HEK293T (cell line): ENCODE measurements at regions not wholly inside any gene's neighbourhood (a gene's known extent, or its start where the extent isn't known, plus 50 kb on each side); places are given as distances from the start of the nearest gene placed in this dataset.

ENCODE experiments used
- CTCF ChIA-PET: fragments of 350-600 bp; formaldehyde crosslinking; extraction: SDS; loops from one replicate; lab custom pipeline; 2021; ENCODE audit warnings: antibody characterized with exemption, inconsistent platforms; lab: Yijun Ruan, JAX
- POLR2A ChIA-PET: fragments of 350-600 bp; formaldehyde crosslinking; extraction: SDS; loops from one replicate; lab custom pipeline; 2020; ENCODE audit warnings: antibody characterized with exemption, inconsistent platforms; lab: Yijun Ruan, JAX
- DNase-seq: peaks from one replicate; pipeline ENCODE4 v3.0.0; 2012; ENCODE audit warnings: mixed read lengths; ENCODE audit errors: extremely low spot score
- ARNT ChIP-seq: fragments of 450-650 bp; IDR thresholded peaks from 2 replicates; pipeline ENCODE4 v1.6.1; 2017; ENCODE audit warnings: mild to moderate bottlenecking
- BHLHE40 ChIP-seq: fragments of 450-650 bp; IDR thresholded peaks from 2 replicates; pipeline ENCODE4 v1.6.1; 2016; ENCODE audit warnings: mild to moderate bottlenecking, moderate library complexity, borderline replicate concordance
- CTBP1 ChIP-seq: fragments of 450-650 bp; IDR thresholded peaks from 2 replicates; pipeline ENCODE4 v1.6.1; 2016; ENCODE audit warnings: borderline replicate concordance
- ELF4 ChIP-seq: fragments of 450-650 bp; IDR thresholded peaks from 2 replicates; pipeline ENCODE4 v1.6.1; 2017; ENCODE audit warnings: antibody characterized with exemption
- FOXA1 ChIP-seq: fragments of 450-650 bp; IDR thresholded peaks from 2 replicates; pipeline ENCODE4 v1.6.1; 2016; ENCODE audit warnings: mild to moderate bottlenecking
- FOXK2 ChIP-seq: fragments of 450-650 bp; IDR thresholded peaks from 2 replicates; pipeline ENCODE4 v1.6.1; 2016; ENCODE audit warnings: mild to moderate bottlenecking
- FOXM1 ChIP-seq: fragments of 450-650 bp; IDR thresholded peaks from 2 replicates; pipeline ENCODE4 v1.6.1; 2017; ENCODE audit warnings: mild to moderate bottlenecking, borderline replicate concordance
- HDGF ChIP-seq: fragments of 450-650 bp; IDR thresholded peaks from 2 replicates; pipeline ENCODE4 v1.6.1; 2017; ENCODE audit warnings: antibody characterized with exemption, borderline replicate concordance
- L3MBTL2 ChIP-seq: fragments of 450-650 bp; conservative IDR thresholded peaks from 2 replicates; pipeline ENCODE4 v1.6.1; 2016; ENCODE audit warnings: mild to moderate bottlenecking
- LEF1 ChIP-seq: fragments of 450-650 bp; IDR thresholded peaks from 2 replicates; pipeline ENCODE4 v1.6.1; 2017; ENCODE audit warnings: mild to moderate bottlenecking, borderline replicate concordance
- NFRKB ChIP-seq: fragments of 450-650 bp; IDR thresholded peaks from 2 replicates; pipeline ENCODE4 v1.6.1; 2016; ENCODE audit warnings: mild to moderate bottlenecking, moderate library complexity
- PKNOX1 ChIP-seq: fragments of 450-650 bp; IDR thresholded peaks from 2 replicates; pipeline ENCODE4 v1.6.1; 2016
- SP1 ChIP-seq: fragments of 450-650 bp; IDR thresholded peaks from 2 replicates; pipeline ENCODE4 v1.6.1; 2017
- SUZ12 ChIP-seq: fragments of 450-650 bp; IDR thresholded peaks from 2 replicates; pipeline ENCODE4 v1.6.1; 2016; ENCODE audit warnings: mild to moderate bottlenecking
- TARDBP ChIP-seq: fragments of 450-650 bp; IDR thresholded peaks from 2 replicates; pipeline ENCODE4 v1.6.1; 2016
- ZNF384 ChIP-seq: fragments of 450-650 bp; IDR thresholded peaks from 2 replicates; pipeline ENCODE4 v1.6.1; 2016

- DNase-seq = no peak
- ChIA-PET POLR2A (no interaction called here), CTCF (interaction anchor here (1.3 kb wide), 1 partner anchor 133 kb away, joined by 3 read pairs; no protein-coding TSS in a partner anchor)
- TF ChIP-seq BHLHE40 = no peak
- no peak for TF ChIP-seq SP1
- no peak for TF ChIP-seq FOXK2
- no peak for TF ChIP-seq CTBP1
- TF ChIP-seq L3MBTL2 = no peak
- no peak for TF ChIP-seq NFRKB
- TF ChIP-seq PKNOX1 = no peak
- no peak for TF ChIP-seq FOXA1
- no peak for TF ChIP-seq ELF4
- no peak for TF ChIP-seq LEF1
- no peak for TF ChIP-seq HDGF
- TF ChIP-seq FOXM1 = no peak
Measured at GRCh38 chr10:128211064-128211504, 84.9 kb upstream of the MKI67 start.

- POLR2A ChIA-PET = no interaction called here
- DNase-seq = peak; percentile 96
- CTCF ChIA-PET = interaction anchor here (0.6 to 1.6 kb wide), 10 partner anchors 10 to 459 kb away, joined by 3 to 6 read pairs (median 3); no protein-coding TSS in a partner anchor
- no peak for TF ChIP-seq HDGF
- TF ChIP-seq FOXA1 = no peak
- TF ChIP-seq ELF4 = no peak
- TF ChIP-seq ZNF384 = no peak
- TF ChIP-seq FOXM1 = no peak
Measured at GRCh38 chr10:128211953-128212727, 85.9 kb upstream of the MKI67 start.

- DNase-seq = no peak
- TF ChIP-seq PKNOX1 = no peak
- no peak for TF ChIP-seq FOXK2
- TF ChIP-seq LEF1 = no peak
- TF ChIP-seq FOXM1 = no peak
- no peak for TF ChIP-seq CTBP1
- no peak for TF ChIP-seq SP1
- TF ChIP-seq ARNT = no peak
- TF ChIP-seq FOXA1 = no peak
- TF ChIP-seq ZNF384 = no peak
- TF ChIP-seq L3MBTL2 = no peak
- TF ChIP-seq BHLHE40 = no peak
- no peak for TF ChIP-seq HDGF
- TF ChIP-seq SUZ12 = no peak
- TF ChIP-seq TARDBP = no peak
- ChIA-PET POLR2A (no interaction called here), CTCF (interaction anchor here (0.7 to 1.6 kb wide), 3 partner anchors 23 to 35 kb away, joined by 3 to 6 read pairs (median 3); no protein-coding TSS in a partner anchor)
Measured at GRCh38 chr10:128213156-128213555, 86.9 kb upstream of the MKI67 start.

- TF ChIP-seq BHLHE40 = no peak
- no peak for TF ChIP-seq FOXM1
- no peak for TF ChIP-seq LEF1
- TF ChIP-seq FOXK2 = no peak
- no peak for TF ChIP-seq CTBP1
- no peak for TF ChIP-seq ZNF384
- TF ChIP-seq SUZ12 = no peak
- TF ChIP-seq FOXA1 = no peak
- TF ChIP-seq TARDBP = no peak
- TF ChIP-seq HDGF = no peak
- TF ChIP-seq ELF4 = no peak
- no peak for TF ChIP-seq NFRKB
- no peak for TF ChIP-seq L3MBTL2
- TF ChIP-seq SP1 = no peak
- ChIA-PET CTCF (interaction anchor here (0.7 kb wide), 1 partner anchor 15 kb away, joined by 3 read pairs; no protein-coding TSS in a partner anchor), POLR2A (no interaction called here)
- no peak for DNase-seq
Measured at GRCh38 chr10:128215733-128216132, 89.5 kb upstream of the MKI67 start.

- TF ChIP-seq ARNT (no peak), PKNOX1 (no peak), FOXM1 (no peak), CTBP1 (no peak), FOXA1 (no peak), LEF1 (no peak), NFRKB (no peak)
- CTCF ChIA-PET = no interaction called here
- POLR2A ChIA-PET = no interaction called here
- DNase-seq = no peak
Measured at GRCh38 chr10:128217136-128217535, 90.9 kb upstream of the MKI67 start.

- TF ChIP-seq FOXM1 (no peak), FOXK2 (no peak), SP1 (no peak), ELF4 (no peak), L3MBTL2 (no peak), FOXA1 (no peak), CTBP1 (no peak), HDGF (no peak), BHLHE40 (no peak), PKNOX1 (no peak), TARDBP (no peak), LEF1 (no peak), ZNF384 (no peak), NFRKB (no peak), SUZ12 (no peak), ARNT (no peak)
- DNase-seq = no peak
- ChIA-PET POLR2A (no interaction called here), CTCF (interaction anchor here (0.7 kb wide), 1 partner anchor 165 kb away, joined by 8 read pairs; no protein-coding TSS in a partner anchor)
Measured at GRCh38 chr10:128218161-128218560, 91.9 kb upstream of the MKI67 start.
